CD4-positive, alpha-beta T cell (primary cell): ENCODE measurements at regions not wholly inside any gene's neighbourhood (a gene's known extent, or its start where the extent isn't known, plus 50 kb on each side); places are given as distances from the start of the nearest gene placed in this dataset.

ENCODE experiments used
- ATAC-seq: fragments of 200-7000 bp; cut with Tn5 transposase; one replicate; pipeline ENCODE4 v1.10.0; 2022; ENCODE audit warnings: mild to moderate bottlenecking; ENCODE audit not compliant: poor library complexity
- CTCF ChIA-PET: fragments of 350-600 bp; sonication (Branson Sonifier 250); formaldehyde crosslinking; loops from one replicate; lab custom pipeline; 2021; ENCODE audit warnings: antibody characterized with exemption, inconsistent platforms; lab: Charles Lee
- POLR2A ChIA-PET: fragments of 350-600 bp; sonication (Branson Sonifier 250); formaldehyde crosslinking; loops from one replicate; lab custom pipeline; 2021; ENCODE audit warnings: antibody characterized with exemption, inconsistent platforms; lab: Charles Lee
- DNase-seq, 14 experiments: peaks; one replicate each; pipeline ENCODE4 v3.0.0-alpha.2; 2013 to 2020; ENCODE audit warnings: mixed read lengths in 2 of 14
- H3K27ac ChIP-seq, 2 donors: one replicate each; pipeline versions ENCODE4 v1.5.1 to v1.7.0; 2013; ENCODE audit warnings: low read length in 2 of 2, low read depth in 1 of 2, mild to moderate bottlenecking in 1 of 2
- H3K27me3 ChIP-seq, 2 experiments: 1 replicate in 1 of 2; 2 replicates in 1 of 2; pipeline versions ENCODE4 v1.6.1 to v1.7.0; 2013; ENCODE audit warnings: low read length in 2 of 2, control low read depth in 1 of 2, mild to moderate bottlenecking in 1 of 2, moderate library complexity in 1 of 2; ENCODE audit not compliant: insufficient read depth in 2 of 2, control insufficient read depth in 1 of 2
- H3K36me3 ChIP-seq: one replicate; pipeline ENCODE4 v1.6.1; 2013; ENCODE audit warnings: low read length, control low read depth; ENCODE audit not compliant: insufficient read depth
- H3K4me1 ChIP-seq: one replicate; pipeline ENCODE4 v1.6.1; 2013; ENCODE audit warnings: low read length, control low read depth; ENCODE audit not compliant: insufficient read depth
- H3K4me3 ChIP-seq: one replicate; pipeline ENCODE4 v1.5.1; 2013; ENCODE audit warnings: mild to moderate bottlenecking, low read length, moderate library complexity
- H3K9me3 ChIP-seq, 2 experiments: 1 replicate in 1 of 2; 2 replicates in 1 of 2; pipeline versions ENCODE4 v1.6.1 to v1.7.0; 2013; ENCODE audit warnings: low read length in 2 of 2, mild to moderate bottlenecking in 2 of 2, control low read depth in 1 of 2, moderate library complexity in 1 of 2; ENCODE audit not compliant: control insufficient read depth in 1 of 2, insufficient read depth in 1 of 2
- H3K27ac Mint-ChIP-seq: one replicate; pipeline ENCODE4 v1.8.0; 2020; ENCODE audit warnings: mixed read lengths
- H3K27me3 Mint-ChIP-seq: one replicate; pipeline ENCODE4 v1.8.0; 2021; ENCODE audit warnings: mixed read lengths
- H3K36me3 Mint-ChIP-seq: one replicate; pipeline ENCODE4 v1.8.0; 2021; ENCODE audit warnings: low read depth, mixed read lengths
- H3K4me1 Mint-ChIP-seq: one replicate; pipeline ENCODE4 v1.8.0; 2021; ENCODE audit warnings: low read depth, mixed read lengths
- H3K4me3 Mint-ChIP-seq: one replicate; pipeline ENCODE4 v1.8.0; 2020; ENCODE audit warnings: mild to moderate bottlenecking, mixed read lengths
- H3K9me3 Mint-ChIP-seq: one replicate; pipeline ENCODE4 v1.8.0; 2020; ENCODE audit warnings: mixed read lengths
- intact Hi-C, 2 experiments: fragments of 100-400 bp; cut with DNase I in 1 of 2; cut with micrococcal nuclease in 1 of 2; formaldehyde crosslinking; loops; one replicate each; pipeline versions ENCODE4 v1.15.1 to v1.9.0; 2023 to 2025; cut with DNase I, micrococcal nuclease
- TF ChIP-seq, protein P1 (sequence below): fragments of 200-600 bp; IDR thresholded peaks from one replicate; pipeline ENCODE4 v1.8.0; 2022; ENCODE audit warnings: antibody characterized with exemption, mild to moderate bottlenecking

DNA sequence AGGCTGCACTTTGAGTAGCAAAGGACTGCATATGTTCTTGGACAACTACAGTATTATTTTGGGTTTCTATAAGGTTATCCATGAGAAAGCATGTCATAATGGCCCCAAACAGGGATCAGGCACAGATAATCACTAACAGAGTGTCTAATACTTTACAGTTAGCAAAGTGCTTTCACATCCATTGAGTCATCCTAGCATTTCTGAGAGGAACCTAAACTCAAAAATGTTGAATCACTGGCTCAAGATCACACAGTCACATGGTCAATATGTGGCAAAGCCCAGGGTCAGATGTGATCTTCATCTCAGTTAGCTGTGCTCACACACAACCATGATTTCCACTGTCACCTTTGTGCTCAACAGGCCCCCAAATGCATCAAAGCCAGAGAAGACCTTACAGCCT lies 156.1 kb upstream of the VRK2 start:
- no peak overlapping the region for H3K27ac Mint-ChIP-seq
- no peak overlapping the region for H3K4me3 Mint-ChIP-seq
- no peak overlapping the region for H3K27ac ChIP-seq
- H3K4me1 Mint-ChIP-seq, result peaks cover 12% of the 10 kb centered on the region
- H3K4me3 ChIP-seq, result no peak overlapping the region
- no peaks in the 10 kb centered on the region for H3K27me3 Mint-ChIP-seq
- ATAC-seq (no peak), DNase-seq (peak in 2 of 14 experiments; percentile 31 to 34)
- CTCF ChIA-PET, result no interaction called here
- POLR2A ChIA-PET, result no interaction called here
- no peaks in the 10 kb centered on the region for H3K4me1 ChIP-seq
- TF ChIP-seq, protein P1, sequence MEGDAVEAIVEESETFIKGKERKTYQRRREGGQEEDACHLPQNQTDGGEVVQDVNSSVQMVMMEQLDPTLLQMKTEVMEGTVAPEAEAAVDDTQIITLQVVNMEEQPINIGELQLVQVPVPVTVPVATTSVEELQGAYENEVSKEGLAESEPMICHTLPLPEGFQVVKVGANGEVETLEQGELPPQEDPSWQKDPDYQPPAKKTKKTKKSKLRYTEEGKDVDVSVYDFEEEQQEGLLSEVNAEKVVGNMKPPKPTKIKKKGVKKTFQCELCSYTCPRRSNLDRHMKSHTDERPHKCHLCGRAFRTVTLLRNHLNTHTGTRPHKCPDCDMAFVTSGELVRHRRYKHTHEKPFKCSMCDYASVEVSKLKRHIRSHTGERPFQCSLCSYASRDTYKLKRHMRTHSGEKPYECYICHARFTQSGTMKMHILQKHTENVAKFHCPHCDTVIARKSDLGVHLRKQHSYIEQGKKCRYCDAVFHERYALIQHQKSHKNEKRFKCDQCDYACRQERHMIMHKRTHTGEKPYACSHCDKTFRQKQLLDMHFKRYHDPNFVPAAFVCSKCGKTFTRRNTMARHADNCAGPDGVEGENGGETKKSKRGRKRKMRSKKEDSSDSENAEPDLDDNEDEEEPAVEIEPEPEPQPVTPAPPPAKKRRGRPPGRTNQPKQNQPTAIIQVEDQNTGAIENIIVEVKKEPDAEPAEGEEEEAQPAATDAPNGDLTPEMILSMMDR, result no peak
- H3K36me3 Mint-ChIP-seq, result no peaks in the 10 kb centered on the region
- no peaks in the 10 kb centered on the region for H3K36me3 ChIP-seq
- no peaks in the 10 kb centered on the region for H3K9me3 ChIP-seq
- intact Hi-C loops, result no loop called here
- no peaks in the 10 kb centered on the region for H3K9me3 Mint-ChIP-seq
- no peaks in the 10 kb centered on the region for H3K27me3 ChIP-seq

DNA sequence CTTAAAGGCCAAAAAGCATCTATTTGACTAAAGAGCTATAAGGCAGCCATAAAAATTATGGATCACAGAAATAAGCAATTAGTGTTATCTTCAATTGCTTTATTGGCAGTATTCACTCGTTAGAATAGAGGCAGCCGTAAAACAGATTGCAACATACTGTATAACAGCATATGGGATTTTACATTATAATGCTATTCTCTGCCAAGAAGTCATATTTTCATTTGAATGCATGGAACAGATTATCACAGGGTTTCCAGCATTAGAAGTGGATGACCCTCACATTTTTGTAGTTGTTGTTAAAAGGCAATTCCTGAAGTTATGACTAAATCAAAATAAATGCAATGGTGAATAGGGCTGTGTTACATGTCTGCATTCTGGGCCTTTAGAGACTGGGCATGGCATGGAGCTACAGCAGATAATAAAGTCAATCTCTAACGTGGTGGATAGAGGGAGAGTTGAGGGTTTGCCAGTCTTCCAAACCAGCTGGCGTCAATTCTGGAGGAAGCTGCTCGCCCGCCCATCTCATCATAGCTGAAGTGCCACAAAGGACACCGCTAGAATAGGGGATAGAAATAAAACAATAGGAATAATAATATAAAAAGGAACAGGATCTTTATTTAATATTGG lies 155.4 kb upstream of the VRK2 start:
- ChIA-PET POLR2A (no interaction called here), CTCF (no interaction called here)
- H3K4me1 ChIP-seq, result no peaks in the 10 kb centered on the region
- Mint-ChIP-seq H3K36me3 (no peaks in the 10 kb centered on the region), H3K4me1 (peaks cover 12% of the 10 kb centered on the region), H3K27ac (no peak overlapping the region), H3K4me3 (no peak overlapping the region), H3K27me3 (no peaks in the 10 kb centered on the region), H3K9me3 (no peaks in the 10 kb centered on the region)
- no peaks in the 10 kb centered on the region for H3K9me3 ChIP-seq
- TF ChIP-seq, protein P1, result no peak
- H3K27me3 ChIP-seq, result no peaks in the 10 kb centered on the region
- intact Hi-C loops, result no loop called here
- no peak overlapping the region for H3K4me3 ChIP-seq
- H3K27ac ChIP-seq, result no peak overlapping the region
- H3K36me3 ChIP-seq, result no peaks in the 10 kb centered on the region
- DNase-seq (no peak), ATAC-seq (no peak)

DNA sequence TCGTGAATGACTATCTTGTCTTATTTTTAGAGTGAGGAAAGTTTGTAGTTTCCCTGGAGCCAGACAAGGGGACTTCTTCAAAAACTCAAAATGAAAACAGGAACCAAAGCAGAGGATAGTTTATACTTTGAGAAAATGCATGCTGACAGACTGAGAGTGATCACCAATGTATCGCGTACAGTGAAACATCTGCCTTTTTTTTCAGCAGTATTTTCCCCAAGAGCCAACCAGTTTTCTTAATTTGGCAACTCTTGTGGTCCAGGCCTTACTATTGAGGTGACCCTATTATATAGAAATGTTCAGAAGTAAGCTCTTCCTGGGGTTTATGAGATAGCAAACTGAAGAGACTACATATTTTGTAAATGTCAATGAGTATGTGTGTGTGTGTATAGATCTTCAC lies 153.7 kb upstream of the VRK2 start:
- no peaks in the 10 kb centered on the region for H3K9me3 Mint-ChIP-seq
- TF ChIP-seq, protein P1, result no peak
- Histone ChIP-seq H3K36me3 (no peaks in the 10 kb centered on the region), H3K4me3 (no peak overlapping the region), H3K27me3 (no peaks in the 10 kb centered on the region), H3K27ac (no peak overlapping the region), H3K9me3 (no peaks in the 10 kb centered on the region), H3K4me1 (no peaks in the 10 kb centered on the region)
- peak in 2 of 14 experiments; percentile 29 to 32 for DNase-seq
- POLR2A ChIA-PET, result no interaction called here
- peaks cover 9% of the 10 kb centered on the region for H3K4me1 Mint-ChIP-seq
- H3K4me3 Mint-ChIP-seq, result no peak overlapping the region
- no peaks in the 10 kb centered on the region for H3K27me3 Mint-ChIP-seq
- H3K36me3 Mint-ChIP-seq, result no peaks in the 10 kb centered on the region
- CTCF ChIA-PET, result no interaction called here
- ATAC-seq, result no peak
- no peak overlapping the region for H3K27ac Mint-ChIP-seq
- intact Hi-C loops, result no loop called here
